ENCODE measurements at regions not wholly inside any gene's neighbourhood (a gene's known extent, or its start where the extent isn't known, plus 50 kb on each side); places are given as distances from the start of the nearest gene placed in this dataset.

- H3K4me3 ChIP-seq (ENCODE audit: low read length): no peak overlapping the region
- no peak for TF ChIP-seq ZNF274 (IDR thresholded peaks at IDR 0.05; ENCODE audit: low read depth, low read length)
Observed at GRCh38 chr1:54463259-54464030, 57.3 kb upstream of the SSBP3 start.

- no peak for TF ChIP-seq ZNF274 (IDR thresholded peaks at IDR 0.05; ENCODE audit: low read depth, low read length)
- H3K4me3 ChIP-seq (ENCODE audit: low read length): no peak overlapping the region
Observed at GRCh38 chr1:54462597-54463258, 56.5 kb upstream of the SSBP3 start.

- no peak overlapping the region for H3K4me3 ChIP-seq (ENCODE audit: low read length)
- TF ChIP-seq ZNF274 (IDR thresholded peaks at IDR 0.05; ENCODE audit: low read depth, low read length): no peak
Observed at GRCh38 chr1:54461731-54462596, 55.8 kb upstream of the SSBP3 start.

GRCh38 chr1:54460861-54461387 is 54.7 kb upstream of the SSBP3 start:
- H3K4me3 ChIP-seq (ENCODE audit: low read length): no peak overlapping the region
- TF ChIP-seq ZNF274 (IDR thresholded peaks at IDR 0.05; ENCODE audit: low read depth, low read length): no peak

GRCh38 chr1:54460351-54460750 is 54.2 kb upstream of the SSBP3 start:
- no peak for TF ChIP-seq ZNF274 (IDR thresholded peaks at IDR 0.05; ENCODE audit: low read depth, low read length)

GRCh38 chr1:54459726-54460191 is 53.6 kb upstream of the SSBP3 start:
- TF ChIP-seq ZNF274 (IDR thresholded peaks at IDR 0.05; ENCODE audit: low read depth, low read length): no peak
- H3K4me3 ChIP-seq (ENCODE audit: low read length): no peak overlapping the region

More at GRCh38 chr1:54460351-54460750, 54.2 kb upstream of the SSBP3 start:
- H3K4me3 ChIP-seq (ENCODE audit: low read length): no peak overlapping the region

GRCh38 chr1:54459140-54459539 is 52.9 kb upstream of the SSBP3 start:
- no peak for TF ChIP-seq ZNF274 (IDR thresholded peaks at IDR 0.05; ENCODE audit: low read depth, low read length)

GRCh38 chr1:54456921-54457529 is 50.8 kb upstream of the SSBP3 start:
- no peak for TF ChIP-seq ZNF274 (IDR thresholded peaks at IDR 0.05; ENCODE audit: low read depth, low read length)

More at GRCh38 chr1:54459140-54459539, 52.9 kb upstream of the SSBP3 start:
- no peak overlapping the region for H3K4me3 ChIP-seq (ENCODE audit: low read length)

GRCh38 chr1:54456361-54456760 is 50.2 kb upstream of the SSBP3 start:
- no peak overlapping the region for H3K4me3 ChIP-seq (ENCODE audit: low read length)
- TF ChIP-seq ZNF274 (IDR thresholded peaks at IDR 0.05; ENCODE audit: low read depth, low read length): no peak

More at GRCh38 chr1:54456921-54457529, 50.8 kb upstream of the SSBP3 start:
- H3K4me3 ChIP-seq (ENCODE audit: low read length): no peak overlapping the region
